ENCODE measurements at regions not wholly inside any gene's neighbourhood (a gene's known extent, or its start where the extent isn't known, plus 50 kb on each side); places are given as distances from the start of the nearest gene placed in this dataset.

- TF ChIP-seq CTCF (IDR thresholded peaks at IDR 0.05): no peak
- no peak for TF ChIP-seq EP300 (IDR thresholded peaks at IDR 0.05)
- no peak for TF ChIP-seq POLR2A (IDR thresholded peaks at IDR 0.05)
- peak in 1 of 5 donors; percentile 31 for DNase-seq
- Histone ChIP-seq H3K27ac (peak overlapping the region in 1 of 2 donors; percentile 4), H3K36me3 (no peaks in the 10 kb centered on the region), H3K9me3 (no peaks in the 10 kb centered on the region), H3K4me3 (no peak overlapping the region), H3K27me3 (no peaks in the 10 kb centered on the region), H3K4me1 (ENCODE audit: insufficient read depth) (peaks cover 4% of the 10 kb centered on the region)
- WGBS, 3 donors: 70 to 72% (median 72%) methylated on average over 21 of the region's 21 CpGs
- intact Hi-C loops (cut with DNase I): no loop called here
Measured at GRCh38 chrX:39904816-39905537, 192.8 kb downstream of the BCOR start.

DNA sequence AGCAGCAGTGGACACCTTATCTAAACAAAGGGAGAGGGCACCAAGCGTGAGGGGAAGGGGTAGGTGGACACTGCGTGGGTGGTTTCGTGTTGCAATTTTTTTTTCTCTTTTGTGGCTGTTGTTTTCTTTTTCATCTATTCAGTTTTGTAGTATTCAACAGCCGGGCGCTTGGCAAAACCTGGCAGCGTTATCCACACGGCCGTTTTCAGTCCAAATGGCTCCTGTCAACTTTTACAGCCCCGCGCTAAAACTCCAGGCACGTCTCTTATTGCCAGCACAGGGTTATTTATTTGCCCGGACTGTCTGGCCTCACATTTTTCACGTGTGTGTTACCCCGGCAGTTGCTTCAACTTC lies 192.2 kb downstream of the BCOR start:
- intact Hi-C loops (cut with DNase I): no loop called here
- Histone ChIP-seq H3K27me3 (no peaks in the 10 kb centered on the region), H3K9me3 (no peaks in the 10 kb centered on the region), H3K27ac (peak overlapping the region in 1 of 2 donors; percentile 4), H3K4me3 (no peak overlapping the region), H3K36me3 (no peaks in the 10 kb centered on the region), H3K4me1 (ENCODE audit: insufficient read depth) (peaks cover 4% of the 10 kb centered on the region)
- DNase-seq: peak in 3 of 5 donors; percentile 38 to 42 (median 40)
- 36 to 42% (median 39%) methylated on average over 14 of the region's 14 CpGs for WGBS, 3 donors
- TF ChIP-seq POLR2A (IDR thresholded peaks at IDR 0.05): no peak
- TF ChIP-seq EP300 (IDR thresholded peaks at IDR 0.05): no peak
- no peak for TF ChIP-seq CTCF (IDR thresholded peaks at IDR 0.05)

- intact Hi-C loops (cut with DNase I): no loop called here
- 61 to 67% (median 64%) methylated on average over 11 of the region's 11 CpGs for WGBS, 3 donors
- Histone ChIP-seq H3K4me3 (no peak overlapping the region), H3K27me3 (no peaks in the 10 kb centered on the region), H3K9me3 (no peaks in the 10 kb centered on the region), H3K4me1 (ENCODE audit: insufficient read depth) (peaks cover 4% of the 10 kb centered on the region), H3K27ac (no peak overlapping the region), H3K36me3 (no peaks in the 10 kb centered on the region)
- TF ChIP-seq CTCF (IDR thresholded peaks at IDR 0.05): no peak
- no peak for TF ChIP-seq EP300 (IDR thresholded peaks at IDR 0.05)
- no peak for TF ChIP-seq POLR2A (IDR thresholded peaks at IDR 0.05)
- DNase-seq: peak in 1 of 5 donors; percentile 26
Measured at GRCh38 chrX:39905946-39906345, 191.8 kb downstream of the BCOR start.

DNA sequence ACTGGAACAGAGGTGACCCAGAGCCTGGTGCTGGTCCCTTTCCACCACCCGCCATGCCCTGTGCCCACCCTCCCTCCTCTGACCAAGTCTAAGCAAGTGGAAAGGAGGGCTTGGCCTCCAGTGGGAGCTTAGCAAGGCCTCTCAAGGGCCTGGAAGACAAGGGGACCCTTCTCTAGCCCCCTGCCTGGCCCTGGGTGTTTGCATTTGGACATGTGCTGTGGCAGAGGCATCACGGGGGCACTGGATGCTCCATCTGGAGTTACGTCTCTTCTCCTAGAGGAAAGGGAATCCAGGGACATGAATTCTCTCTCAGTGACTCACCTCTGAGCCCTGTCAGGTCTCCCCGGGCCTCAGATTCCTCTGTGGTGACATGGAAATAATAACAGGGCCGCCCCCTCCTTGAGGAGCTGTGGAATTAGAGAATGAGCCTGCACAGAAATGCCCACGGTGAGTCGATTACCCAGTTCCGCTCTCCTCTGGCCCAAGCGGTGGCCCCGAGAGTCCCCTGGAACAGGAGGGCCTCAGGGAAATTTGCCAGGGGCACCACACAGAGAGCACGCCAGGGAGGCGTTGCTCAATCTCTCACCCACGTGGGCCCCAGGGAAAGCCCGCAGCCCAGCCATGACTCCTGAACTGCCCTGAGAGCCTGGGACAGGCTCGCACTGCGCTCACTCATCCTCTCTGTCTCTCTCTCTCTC lies 189.6 kb downstream of the BCOR start:
- Histone ChIP-seq H3K27ac (no peak overlapping the region), H3K9me3 (no peaks in the 10 kb centered on the region), H3K27me3 (no peaks in the 10 kb centered on the region), H3K4me1 (ENCODE audit: insufficient read depth) (peaks cover 4% of the 10 kb centered on the region), H3K4me3 (no peak overlapping the region), H3K36me3 (no peaks in the 10 kb centered on the region)
- intact Hi-C loops (cut with DNase I): no loop called here
- TF ChIP-seq EP300 (IDR thresholded peaks at IDR 0.05): no peak
- peak; percentile 65 to 76 (median 71) for DNase-seq
- 52 to 58% (median 57%) methylated on average over 16 of the region's 16 CpGs for WGBS, 3 donors

DNA sequence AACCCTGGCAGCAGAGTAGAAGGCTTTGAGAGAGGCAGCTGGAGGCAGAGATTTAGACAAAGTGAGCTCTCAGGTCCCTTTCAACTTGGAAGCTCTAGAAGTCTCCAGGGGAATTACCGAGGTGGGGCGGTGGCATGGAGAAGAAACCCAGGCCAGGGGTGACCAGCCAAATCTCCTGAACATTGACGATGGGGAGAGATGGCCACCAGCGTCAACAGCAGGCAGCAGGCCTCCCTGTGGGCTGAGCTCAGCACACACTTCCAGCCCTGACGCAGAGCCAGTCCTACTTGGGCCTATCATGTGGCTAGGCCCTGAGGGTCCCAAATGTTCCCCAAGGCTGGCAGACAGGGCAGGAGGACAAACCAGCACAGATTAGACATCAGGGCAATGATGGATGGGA lies 187.8 kb downstream of the BCOR start:
- Histone ChIP-seq H3K27ac (no peak overlapping the region), H3K36me3 (no peaks in the 10 kb centered on the region), H3K4me3 (no peak overlapping the region), H3K9me3 (no peaks in the 10 kb centered on the region), H3K4me1 (ENCODE audit: insufficient read depth) (peaks cover 4% of the 10 kb centered on the region), H3K27me3 (no peaks in the 10 kb centered on the region)
- 88 to 95% (median 91%) methylated on average over 5 of the region's 5 CpGs for WGBS, 3 donors
- TF ChIP-seq CTCF (IDR thresholded peaks at IDR 0.05): no peak
- TF ChIP-seq EP300 (IDR thresholded peaks at IDR 0.05): no peak
- no peak for TF ChIP-seq POLR2A (IDR thresholded peaks at IDR 0.05)
- DNase-seq: no peak
- intact Hi-C loops (cut with DNase I): no loop called here

All from ovary (tissue), 7 donors.